Stomach (tissue), 8 donors: ENCODE measurements at regions not wholly inside any gene's neighbourhood (a gene's known extent, or its start where the extent isn't known, plus 50 kb on each side); places are given as distances from the start of the nearest gene placed in this dataset.
"Not testable (repeated sequence)": the region's sequence is repeated elsewhere in the genome, so short reads cannot be mapped to it uniquely, and the experiment has no call there.

Source experiments
- DNase-seq, 2 donors: peaks; one replicate each; pipeline versions ENCODE4 v3.0.0 to v3.0.0-alpha.2; 2013 to 2019
- H3K27ac ChIP-seq, 5 donors: fragments of 200-600 bp in 4 of 5; sonication (generic) in 4 of 5; one replicate each; pipeline ENCODE4 v1.5.1; 2013 to 2019; ENCODE audit warnings: mild to moderate bottlenecking in 1 of 5, moderate library complexity in 1 of 5
- H3K27me3 ChIP-seq, 3 donors: fragments of 200-600 bp; sonication (generic); one replicate each; pipeline ENCODE4 v1.5.1; 2017 to 2019; ENCODE audit warnings: mixed run types in 1 of 3
- H3K36me3 ChIP-seq, 4 donors: fragments of 200-600 bp; sonication (generic); 1 replicate in 3 of 4; 2 replicates in 1 of 4; pipeline ENCODE4 v1.5.1; 2016 to 2019
- H3K4me1 ChIP-seq, 4 donors: fragments of 200-600 bp; sonication (generic); one replicate each; pipeline ENCODE4 v1.5.1; 2016 to 2019
- H3K4me3 ChIP-seq, 4 donors: fragments of 200-600 bp; sonication (generic) in 3 of 4; one replicate each; pipeline ENCODE4 v1.5.1; 2016 to 2019; ENCODE audit warnings: mild to moderate bottlenecking in 1 of 4
- H3K9me3 ChIP-seq, 4 donors: fragments of 200-600 bp; sonication (generic); one replicate each; pipeline ENCODE4 v1.5.1; 2016 to 2019
- CTCF ChIP-seq, 7 experiments: fragments of 450-650 bp in 4 of 7; fragments of 200-600 bp in 3 of 7; sonication (generic) in 3 of 7; IDR thresholded peaks; one replicate each; pipeline ENCODE4 v1.5.1; 2016 to 2019; ENCODE audit warnings: antibody characterized with exemption in 7 of 7, control low read depth in 2 of 7, mild to moderate bottlenecking in 1 of 7
- EP300 ChIP-seq: sonication (generic); formaldehyde crosslinking; IDR thresholded peaks from one replicate; pipeline ENCODE4 v1.6.1; 2017; ENCODE audit warnings: antibody characterized with exemption
- POLR2A ChIP-seq, 4 donors: fragments of 450-650 bp; IDR thresholded peaks; one replicate each; pipeline ENCODE4 v1.6.1; 2016; ENCODE audit warnings: antibody characterized with exemption in 4 of 4, control low read depth in 2 of 4, mild to moderate bottlenecking in 1 of 4, moderate library complexity in 1 of 4
- POLR2AphosphoS5 ChIP-seq, 3 donors: sonication (generic); formaldehyde crosslinking; IDR thresholded peaks; one replicate each; pipeline ENCODE4 v1.6.1; 2016; ENCODE audit warnings: antibody characterized with exemption in 3 of 3
- WGBS, 5 donors: extraction: QIAGEN DNeasy Blood & Tissue Kit in 3 of 5; methylation state at CpG; one replicate each; pipeline versions ENCODE4 v1.1.5 to v1.1.7; 2013 to 2018; 5-methylcytosine and 5-hydroxymethylcytosine counted together
- intact Hi-C: fragments of 100-400 bp; cut with DNase I; formaldehyde crosslinking; loops from one replicate; pipeline ENCODE4 v1.15.1; 2023; ENCODE audit warnings: low total_unique reads
- donor health status: healthy with polysubstance abuse.
- donor health status: Bipolar disorder and iron deficiency.
- donor health status: healthy.

GRCh38 chr17:14731591-14731990 is 430.7 kb downstream of the HS3ST3B1 start:
- TF ChIP-seq POLR2AphosphoS5 (IDR thresholded peaks at IDR 0.05) (no peak), POLR2A (IDR thresholded peaks at IDR 0.05) (no peak), CTCF (IDR thresholded peaks at IDR 0.05) (no peak), EP300 (no peak)
- WGBS, 5 donors = 56 to 87% (median 79%) methylated on average over 4 of the region's 4 CpGs

GRCh38 chr17:14730821-14731220 is 429.9 kb downstream of the HS3ST3B1 start:
- 88 to 95% (median 93%) methylated on average over 2 of the region's 2 CpGs for WGBS, 5 donors

More at GRCh38 chr17:14731591-14731990, 430.7 kb downstream of the HS3ST3B1 start:
- no peaks in the 10 kb centered on the region for H3K36me3 ChIP-seq
- H3K4me1 ChIP-seq = no peaks in the 10 kb centered on the region
- no peak overlapping the region for H3K4me3 ChIP-seq
- no peaks in the 10 kb centered on the region for H3K27me3 ChIP-seq
- DNase-seq = no peak
- intact Hi-C loops = no loop called here
- H3K9me3 ChIP-seq = no peaks in the 10 kb centered on the region
- H3K27ac ChIP-seq = no peak overlapping the region

GRCh38 chr17:14725729-14726128 is 424.8 kb downstream of the HS3ST3B1 start:
- Histone ChIP-seq H3K4me3 (no peak overlapping the region), H3K27ac (no peak overlapping the region), H3K4me1 (no peaks in the 10 kb centered on the region), H3K36me3 (no peaks in the 10 kb centered on the region), H3K27me3 (no peaks in the 10 kb centered on the region), H3K9me3 (no peaks in the 10 kb centered on the region)
- TF ChIP-seq EP300 = no peak
- DNase-seq = no peak
- intact Hi-C loops = no loop called here
- WGBS, 5 donors = 51 to 60% (median 55%) methylated on average over 4 of the region's 4 CpGs

More at GRCh38 chr17:14730821-14731220, 429.9 kb downstream of the HS3ST3B1 start:
- no peak overlapping the region for H3K27ac ChIP-seq
- TF ChIP-seq CTCF (IDR thresholded peaks at IDR 0.05) (no peak), POLR2A (IDR thresholded peaks at IDR 0.05) (no peak), EP300 (no peak), POLR2AphosphoS5 (IDR thresholded peaks at IDR 0.05) (no peak)
- H3K27me3 ChIP-seq = no peaks in the 10 kb centered on the region
- H3K4me3 ChIP-seq = no peak overlapping the region
- H3K9me3 ChIP-seq = no peaks in the 10 kb centered on the region
- no peak for DNase-seq
- no peaks in the 10 kb centered on the region for H3K36me3 ChIP-seq
- intact Hi-C loops = no loop called here
- H3K4me1 ChIP-seq = no peaks in the 10 kb centered on the region

- Histone ChIP-seq H3K36me3 (no peaks in the 10 kb centered on the region), H3K4me3 (no peak overlapping the region), H3K9me3 (no peaks in the 10 kb centered on the region), H3K27ac (no peak overlapping the region), H3K4me1 (no peaks in the 10 kb centered on the region), H3K27me3 (no peaks in the 10 kb centered on the region)
- intact Hi-C loops = no loop called here
- DNase-seq = no peak
- TF ChIP-seq POLR2AphosphoS5 (IDR thresholded peaks at IDR 0.05) = no peak
- no peak for TF ChIP-seq POLR2A (IDR thresholded peaks at IDR 0.05)
- no peak for TF ChIP-seq EP300
- TF ChIP-seq CTCF (IDR thresholded peaks at IDR 0.05) = no peak
- WGBS, 5 donors = 85 to 96% (median 94%) methylated on average over 2 of the region's 2 CpGs
Observed at GRCh38 chr17:14724770-14725169, 423.9 kb downstream of the HS3ST3B1 start.

- intact Hi-C loops, DNase-seq, H3K4me3 ChIP-seq, H3K36me3 ChIP-seq, H3K27me3 ChIP-seq, H3K9me3 ChIP-seq, H3K27ac ChIP-seq, H3K4me1 ChIP-seq: not testable (repeated sequence)
- 91 to 98% (median 95%) methylated on average over 1 of the region's 1 CpG for WGBS, 5 donors
Observed at GRCh38 chr17:14723349-14723748, 422.5 kb downstream of the HS3ST3B1 start.
